HS-5 (cell line): ENCODE measurements at regions not wholly inside any gene's neighbourhood (a gene's known extent, or its start where the extent isn't known, plus 50 kb on each side); places are given as distances from the start of the nearest gene placed in this dataset.

Source experiments
- DNase-seq: peaks from one replicate; pipeline ENCODE4 v3.0.0-alpha.2; 2012; ENCODE audit warnings: low read depth

- no peak for DNase-seq
These were observed 441.4 kb downstream of the PDCD6IP start for GRCh38 chr3:34239875-34240274.

GRCh38 chr3:34247401-34247800, 449.0 kb downstream of the PDCD6IP start:
- no peak for DNase-seq

- no peak for DNase-seq
These were observed 449.9 kb downstream of the PDCD6IP start for GRCh38 chr3:34248352-34248751.

- no peak for DNase-seq
These were observed 455.9 kb downstream of the PDCD6IP start for GRCh38 chr3:34254285-34254684.

GRCh38 chr3:34256021-34256420, 457.6 kb downstream of the PDCD6IP start:
- DNase-seq = no peak

GRCh38 chr3:34256791-34257190, 458.4 kb downstream of the PDCD6IP start:
- no peak for DNase-seq

- DNase-seq = no peak
These were observed 460.0 kb downstream of the PDCD6IP start for GRCh38 chr3:34258271-34258998.

GRCh38 chr3:34260271-34261000, 462.0 kb downstream of the PDCD6IP start:
- peak; percentile 8 for DNase-seq

- no peak for DNase-seq
These were observed 462.6 kb downstream of the PDCD6IP start for GRCh38 chr3:34261001-34261385.

- no peak for DNase-seq
These were observed 464.7 kb downstream of the PDCD6IP start for GRCh38 chr3:34263101-34263621.

GRCh38 chr3:34264337-34265041, 466.1 kb downstream of the PDCD6IP start:
- DNase-seq = no peak

- DNase-seq = no peak
These were observed 468.7 kb downstream of the PDCD6IP start for GRCh38 chr3:34267088-34267487.

GRCh38 chr3:34268032-34268709, 469.7 kb downstream of the PDCD6IP start:
- DNase-seq = no peak

- DNase-seq = no peak
These were observed 477.4 kb downstream of the PDCD6IP start for GRCh38 chr3:34275811-34276210.

- no peak for DNase-seq
These were observed 477.9 kb downstream of the PDCD6IP start for GRCh38 chr3:34276342-34276741.

- no peak for DNase-seq
These were observed 478.7 kb downstream of the PDCD6IP start for GRCh38 chr3:34277110-34277509.

- DNase-seq = no peak
These were observed 481.5 kb downstream of the PDCD6IP start for GRCh38 chr3:34279901-34280300.

GRCh38 chr3:34283751-34284150, 485.3 kb downstream of the PDCD6IP start:
- no peak for DNase-seq

GRCh38 chr3:34284959-34285826, 486.8 kb downstream of the PDCD6IP start:
- DNase-seq = no peak

GRCh38 chr3:34285827-34286188, 487.4 kb downstream of the PDCD6IP start:
- no peak for DNase-seq

GRCh38 chr3:34292605-34293300, 494.3 kb downstream of the PDCD6IP start:
- DNase-seq = no peak
